Colonic mucosa (tissue), 4 donors: ENCODE measurements at regions not wholly inside any gene's neighbourhood (a gene's known extent, or its start where the extent isn't known, plus 50 kb on each side); places are given as distances from the start of the nearest gene placed in this dataset.

Source experiments
- DNase-seq: peaks from one replicate; pipeline ENCODE4 v3.0.0-alpha.2; 2020
- H3K27ac ChIP-seq: fragments of 200-600 bp; one replicate; pipeline ENCODE4 v1.8.0; 2021
- H3K27me3 ChIP-seq: fragments of 200-600 bp; one replicate; pipeline ENCODE4 v1.8.0; 2021
- H3K36me3 ChIP-seq: fragments of 200-600 bp; one replicate; pipeline ENCODE4 v1.8.0; 2021
- H3K4me1 ChIP-seq: fragments of 200-600 bp; one replicate; pipeline ENCODE4 v1.8.0; 2021; ENCODE audit warnings: mild to moderate bottlenecking
- H3K4me3 ChIP-seq: fragments of 200-600 bp; one replicate; pipeline ENCODE4 v1.8.0; 2021
- H3K9ac ChIP-seq, 2 donors: one replicate each; pipeline ENCODE4 v1.7.0; 2013; ENCODE audit warnings: control low read depth in 2 of 2, low read depth in 2 of 2, low read length in 2 of 2
- H3K9me3 ChIP-seq: fragments of 200-600 bp; one replicate; pipeline ENCODE4 v1.8.0; 2021
- CTCF ChIP-seq: fragments of 200-600 bp; IDR thresholded peaks from one replicate; pipeline ENCODE4 v1.8.0; 2022; ENCODE audit warnings: antibody characterized with exemption, mild to moderate bottlenecking
- intact Hi-C: fragments of 100-400 bp; cut with DNase I; formaldehyde crosslinking; loops from one replicate; pipeline ENCODE4 v1.14.1; 2022
- donor health status: healthy.
- donor health status: DM: no; HTN: no; CAD: no.
- donor health status: DM: no; HTN: no; CAD: no.

DNA sequence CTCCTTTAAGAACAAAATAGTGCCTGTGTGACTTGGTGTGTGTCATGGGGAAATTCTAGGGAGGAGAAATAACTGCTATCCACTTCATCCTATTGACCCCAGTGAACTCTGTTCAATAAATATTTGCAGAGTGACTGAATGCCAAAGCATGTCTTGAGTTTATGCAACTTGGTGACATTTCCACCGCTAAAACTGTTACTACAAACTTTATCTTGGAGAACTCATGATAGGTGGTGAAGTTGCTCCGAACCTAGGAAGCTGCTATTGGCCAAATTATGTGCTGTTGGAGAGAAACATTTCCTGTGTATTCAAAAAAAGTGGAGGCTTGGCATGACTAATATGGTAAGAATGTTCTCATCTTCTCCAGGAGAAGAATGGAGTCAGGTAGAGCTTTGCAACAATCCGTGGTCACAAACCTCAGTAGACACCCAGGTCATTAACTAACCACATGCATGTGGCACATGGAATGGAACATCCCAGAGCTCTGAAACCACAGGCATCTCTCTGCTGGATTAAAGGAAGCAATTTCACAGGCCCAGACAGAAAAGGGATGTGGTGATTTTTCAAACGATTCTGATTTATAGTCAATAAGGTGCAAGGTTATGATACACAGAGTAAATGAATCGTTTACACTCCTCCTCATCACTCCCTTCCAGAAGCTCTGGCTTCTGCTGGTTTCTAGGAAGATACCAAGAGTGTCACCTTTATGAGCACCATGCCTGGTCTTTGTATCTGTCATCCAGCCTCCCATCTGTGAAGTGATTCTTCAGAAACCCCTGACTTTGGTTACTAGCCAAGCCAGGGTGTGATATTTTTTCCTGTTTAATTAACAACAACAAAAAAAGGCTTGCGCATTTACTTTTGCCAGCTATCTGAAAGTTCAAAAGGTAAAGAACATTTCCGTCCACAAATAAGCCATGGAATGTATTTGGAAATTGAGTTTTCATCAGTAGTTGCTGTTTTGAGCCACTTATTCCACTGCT is 361.1 kb downstream of the TGFB2 start:
- intact Hi-C loops, result no loop called here
- Histone ChIP-seq H3K27ac (no peak overlapping the region), H3K4me3 (no peak overlapping the region), H3K4me1 (no peaks in the 10 kb centered on the region), H3K36me3 (no peaks in the 10 kb centered on the region), H3K27me3 (no peaks in the 10 kb centered on the region), H3K9ac (no peak overlapping the region), H3K9me3 (no peaks in the 10 kb centered on the region)
- DNase-seq, result no peak
- TF ChIP-seq CTCF, result no peak

DNA sequence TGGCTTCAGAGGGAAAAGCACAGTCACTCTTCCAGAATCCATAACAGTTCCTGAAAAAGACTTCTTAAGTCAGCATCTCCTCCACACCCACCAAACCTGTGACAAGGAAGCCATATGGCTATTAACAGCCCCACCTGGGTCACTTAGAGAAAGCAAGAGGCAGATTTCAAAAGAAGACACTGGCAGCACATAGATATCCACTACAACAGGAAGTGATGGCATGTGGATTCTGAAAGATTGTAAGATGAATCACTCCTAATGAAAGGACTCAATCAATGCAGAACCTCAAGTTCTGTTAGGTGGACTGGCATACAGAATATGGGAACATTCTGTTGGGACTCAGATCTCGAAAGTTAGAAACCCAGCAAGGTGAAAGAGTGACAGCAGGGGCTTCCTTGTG is 365.9 kb downstream of the TGFB2 start:
- no peak for DNase-seq
- no peak overlapping the region for H3K9ac ChIP-seq
- no peaks in the 10 kb centered on the region for H3K36me3 ChIP-seq
- intact Hi-C loops, result no loop called here
- H3K27me3 ChIP-seq, result no peaks in the 10 kb centered on the region
- no peak for TF ChIP-seq CTCF
- no peaks in the 10 kb centered on the region for H3K4me1 ChIP-seq
- H3K4me3 ChIP-seq, result no peak overlapping the region
- no peak overlapping the region for H3K27ac ChIP-seq
- no peaks in the 10 kb centered on the region for H3K9me3 ChIP-seq

- H3K27me3 ChIP-seq, result no peaks in the 10 kb centered on the region
These were observed 366.9 kb downstream of the TGFB2 start for GRCh38 chr1:218711884-218712674.

GRCh38 chr1:218712677-218713076 is 367.5 kb downstream of the TGFB2 start:
- H3K4me1 ChIP-seq, result no peaks in the 10 kb centered on the region
- intact Hi-C loops, result no loop called here

More at GRCh38 chr1:218711884-218712674, 366.9 kb downstream of the TGFB2 start:
- no peaks in the 10 kb centered on the region for H3K9me3 ChIP-seq
- H3K4me1 ChIP-seq, result no peaks in the 10 kb centered on the region
- H3K27ac ChIP-seq, result no peak overlapping the region
- peak; percentile 18 for DNase-seq
- H3K9ac ChIP-seq, result no peak overlapping the region
- no peak overlapping the region for H3K4me3 ChIP-seq
- TF ChIP-seq CTCF, result no peak
- intact Hi-C loops, result no loop called here
- H3K36me3 ChIP-seq, result no peaks in the 10 kb centered on the region

More at GRCh38 chr1:218712677-218713076, 367.5 kb downstream of the TGFB2 start:
- Histone ChIP-seq H3K9me3 (no peaks in the 10 kb centered on the region), H3K27me3 (no peaks in the 10 kb centered on the region), H3K27ac (no peak overlapping the region), H3K36me3 (no peaks in the 10 kb centered on the region), H3K4me3 (no peak overlapping the region), H3K9ac (no peak overlapping the region)
- TF ChIP-seq CTCF, result no peak
- no peak for DNase-seq
